Epithelial cell of esophagus (primary cell): ENCODE measurements at regions not wholly inside any gene's neighbourhood (a gene's known extent, or its start where the extent isn't known, plus 50 kb on each side); places are given as distances from the start of the nearest gene placed in this dataset.
A peak's percentile ranks its signal among the peaks of the same experiment; 100 is the strongest.

Experiments
- DNase-seq: peaks from one replicate; pipeline ENCODE4 v3.0.0; 2010; ENCODE audit warnings: low read depth
- H3K4me3 ChIP-seq: 2 replicates; pipeline ENCODE4 v1.5.1; 2011; ENCODE audit warnings: mild to moderate bottlenecking, low read length, control low read depth
- TF ChIP-seq, protein P1 (sequence below): IDR thresholded peaks from 2 replicates; pipeline ENCODE4 v1.5.1; 2011; ENCODE audit warnings: low read depth, mild to moderate bottlenecking, low read length, control low read depth, inconsistent platforms; ENCODE audit not compliant: insufficient read depth; ENCODE audit errors: missing control alignments

DNA sequence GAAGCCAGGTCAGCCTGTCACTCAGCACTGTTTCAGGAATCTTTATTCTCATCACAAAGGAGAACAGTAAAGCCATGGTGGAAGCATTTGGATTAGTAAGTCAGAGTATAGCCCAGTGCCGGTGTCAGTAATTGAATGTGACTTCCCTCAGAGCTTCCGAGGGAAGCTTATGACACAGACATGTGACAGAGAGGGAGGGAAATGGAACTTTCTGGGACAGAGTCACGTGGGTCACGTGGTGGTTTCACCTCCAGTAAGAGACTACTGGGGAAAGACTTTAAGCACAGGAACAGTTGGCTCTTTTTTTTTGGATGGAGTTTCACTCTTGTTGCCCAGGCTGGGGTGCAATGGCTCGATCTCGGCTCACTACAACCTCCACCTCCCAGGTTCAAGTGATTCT, 53.3 kb upstream of the CCDC160 start:
- DNase-seq = no peak
- H3K4me3 ChIP-seq = no peak overlapping the region
- TF ChIP-seq, protein P1, sequence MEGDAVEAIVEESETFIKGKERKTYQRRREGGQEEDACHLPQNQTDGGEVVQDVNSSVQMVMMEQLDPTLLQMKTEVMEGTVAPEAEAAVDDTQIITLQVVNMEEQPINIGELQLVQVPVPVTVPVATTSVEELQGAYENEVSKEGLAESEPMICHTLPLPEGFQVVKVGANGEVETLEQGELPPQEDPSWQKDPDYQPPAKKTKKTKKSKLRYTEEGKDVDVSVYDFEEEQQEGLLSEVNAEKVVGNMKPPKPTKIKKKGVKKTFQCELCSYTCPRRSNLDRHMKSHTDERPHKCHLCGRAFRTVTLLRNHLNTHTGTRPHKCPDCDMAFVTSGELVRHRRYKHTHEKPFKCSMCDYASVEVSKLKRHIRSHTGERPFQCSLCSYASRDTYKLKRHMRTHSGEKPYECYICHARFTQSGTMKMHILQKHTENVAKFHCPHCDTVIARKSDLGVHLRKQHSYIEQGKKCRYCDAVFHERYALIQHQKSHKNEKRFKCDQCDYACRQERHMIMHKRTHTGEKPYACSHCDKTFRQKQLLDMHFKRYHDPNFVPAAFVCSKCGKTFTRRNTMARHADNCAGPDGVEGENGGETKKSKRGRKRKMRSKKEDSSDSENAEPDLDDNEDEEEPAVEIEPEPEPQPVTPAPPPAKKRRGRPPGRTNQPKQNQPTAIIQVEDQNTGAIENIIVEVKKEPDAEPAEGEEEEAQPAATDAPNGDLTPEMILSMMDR = no peak

DNA sequence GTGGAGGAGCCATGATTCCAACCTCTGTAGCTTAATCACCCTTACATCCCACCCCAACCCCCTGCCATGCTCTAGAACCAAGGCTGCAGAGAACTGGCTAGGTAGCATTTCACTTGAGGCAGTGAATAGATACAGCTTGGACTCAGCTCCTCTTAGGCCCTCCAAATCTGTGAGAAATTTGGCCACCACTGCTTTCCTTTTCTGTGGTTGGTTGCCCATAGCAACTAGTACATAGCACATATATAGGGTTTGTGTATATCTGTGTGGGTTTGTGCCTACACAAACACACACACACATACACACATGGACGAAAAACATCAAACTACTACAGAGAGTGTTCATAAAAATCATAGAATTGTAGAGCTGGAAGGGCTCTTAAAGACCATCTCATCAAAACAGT, 52.0 kb upstream of the CCDC160 start:
- no peak overlapping the region for H3K4me3 ChIP-seq
- no peak for DNase-seq
- TF ChIP-seq, protein P1 = no peak

DNA sequence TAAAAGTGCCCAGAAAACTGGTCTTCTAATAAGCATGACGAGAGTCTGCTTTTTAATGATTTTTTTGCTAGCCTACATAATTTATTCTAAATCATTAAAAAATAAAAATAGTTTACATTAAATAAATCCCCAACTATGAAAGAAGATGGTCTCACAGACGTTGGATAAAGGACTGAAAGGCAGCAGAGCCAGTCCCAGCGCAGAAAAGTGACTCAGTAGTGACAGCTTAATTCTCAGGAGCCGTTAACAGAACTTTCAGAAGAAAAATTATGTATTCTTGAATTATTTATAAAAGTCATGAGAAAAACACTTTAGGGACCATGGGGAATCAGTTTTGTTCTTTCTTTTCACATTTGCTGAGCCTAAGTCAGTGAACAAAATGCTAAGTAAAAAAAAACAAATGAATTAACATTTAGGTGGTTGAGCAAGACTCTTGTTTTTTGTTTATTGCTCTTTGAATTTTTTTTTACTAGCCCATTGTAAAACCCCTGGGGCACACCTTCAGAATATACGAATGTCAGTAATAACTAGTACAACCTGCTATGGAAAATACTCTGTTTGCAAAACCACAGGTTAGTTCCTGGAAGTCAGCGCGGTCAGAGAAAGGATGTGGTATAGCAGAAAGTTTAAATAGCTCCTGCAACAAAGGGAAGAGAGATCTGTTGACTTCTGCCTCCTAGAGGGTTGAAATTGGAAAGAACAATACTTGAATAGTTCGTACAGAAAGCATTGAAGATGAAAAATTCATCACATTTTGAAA, 50.4 kb upstream of the CCDC160 start:
- DNase-seq = peak; percentile 15
- TF ChIP-seq, protein P1 = no peak
- no peak overlapping the region for H3K4me3 ChIP-seq
